Lung microvascular endothelial cell (primary cell): ENCODE measurements at regions not wholly inside any gene's neighbourhood (a gene's known extent, or its start where the extent isn't known, plus 50 kb on each side); places are given as distances from the start of the nearest gene placed in this dataset.

Experiments used
- DNase-seq, 2 donors: peaks; one replicate each; pipeline versions ENCODE4 v3.0.0 to v3.0.0-alpha.2; 2010; ENCODE audit warnings: low read depth in 2 of 2

GRCh38 chr1:209445576-209445975 lies 137.9 kb upstream of the CAMK1G start:
- no peak for DNase-seq

GRCh38 chr1:209446356-209446755 lies 137.2 kb upstream of the CAMK1G start:
- DNase-seq: no peak

GRCh38 chr1:209454340-209454994 lies 129.0 kb upstream of the CAMK1G start:
- no peak for DNase-seq

- DNase-seq: no peak
Observed at GRCh38 chr1:209455145-209455544, 128.4 kb upstream of the CAMK1G start.

GRCh38 chr1:209455661-209456358 lies 127.7 kb upstream of the CAMK1G start:
- DNase-seq: no peak

GRCh38 chr1:209456878-209457277 lies 126.6 kb upstream of the CAMK1G start:
- DNase-seq: no peak

- no peak for DNase-seq
Observed at GRCh38 chr1:209457401-209458125, 126.0 kb upstream of the CAMK1G start.

- no peak for DNase-seq
Observed at GRCh38 chr1:209458921-209459320, 124.6 kb upstream of the CAMK1G start.

GRCh38 chr1:209461168-209461567 lies 122.3 kb upstream of the CAMK1G start:
- no peak for DNase-seq

- no peak for DNase-seq
Observed at GRCh38 chr1:209462433-209462832, 121.1 kb upstream of the CAMK1G start.

- DNase-seq: no peak
Observed at GRCh38 chr1:209463441-209463840, 120.1 kb upstream of the CAMK1G start.

- DNase-seq: no peak
Observed at GRCh38 chr1:209473025-209473424, 110.5 kb upstream of the CAMK1G start.

- no peak for DNase-seq
Observed at GRCh38 chr1:209480345-209480744, 103.2 kb upstream of the CAMK1G start.

GRCh38 chr1:209483691-209484090 lies 99.8 kb upstream of the CAMK1G start:
- DNase-seq: no peak

- DNase-seq: no peak
Observed at GRCh38 chr1:209484429-209484828, 99.1 kb upstream of the CAMK1G start.

GRCh38 chr1:209485167-209485566 lies 98.3 kb upstream of the CAMK1G start:
- peak in 1 of 2 donors; percentile 26 for DNase-seq

- no peak for DNase-seq
Observed at GRCh38 chr1:209485751-209486150, 97.8 kb upstream of the CAMK1G start.

GRCh38 chr1:209486861-209487593 lies 96.5 kb upstream of the CAMK1G start:
- peak in 1 of 2 donors; percentile 3 for DNase-seq

- no peak for DNase-seq
Observed at GRCh38 chr1:209490013-209490412, 93.5 kb upstream of the CAMK1G start.

GRCh38 chr1:209491031-209491430 lies 92.5 kb upstream of the CAMK1G start:
- DNase-seq: no peak

GRCh38 chr1:209491496-209491895 lies 92.0 kb upstream of the CAMK1G start:
- DNase-seq: no peak

- no peak for DNase-seq
Observed at GRCh38 chr1:209491897-209492296, 91.6 kb upstream of the CAMK1G start.
